Stimulated activated CD4-positive, alpha-beta T cell treated with anti-CD3 and anti-CD28 coated beads, Interleukin-4, amount 100 ng/mL, for 24 hours (primary cell): ENCODE measurements at regions not wholly inside any gene's neighbourhood (a gene's known extent, or its start where the extent isn't known, plus 50 kb on each side); places are given as distances from the start of the nearest gene placed in this dataset.
"Not testable (repeated sequence)": the region's sequence is repeated elsewhere in the genome, so short reads cannot be mapped to it uniquely, and the experiment has no call there.

Source experiments
- DNase-seq: peaks from one replicate; pipeline ENCODE4 v3.0.0-alpha.2; 2020

GRCh38 chr14:43360239-43360638 is 1146.8 kb downstream of the FSCB start:
- no peak for DNase-seq

- no peak for DNase-seq
These were observed 1147.8 kb downstream of the FSCB start for GRCh38 chr14:43359317-43359716.

GRCh38 chr14:43356979-43357545 is 1150.0 kb downstream of the FSCB start:
- no peak for DNase-seq

- no peak for DNase-seq
These were observed 1150.7 kb downstream of the FSCB start for GRCh38 chr14:43356382-43356781.

- DNase-seq = no peak
These were observed 1165.2 kb downstream of the FSCB start for GRCh38 chr14:43341921-43342320.

- DNase-seq = no peak
These were observed 1168.4 kb downstream of the FSCB start for GRCh38 chr14:43338713-43339112.

GRCh38 chr14:43336351-43336750 is 1170.7 kb downstream of the FSCB start:
- no peak for DNase-seq

GRCh38 chr14:43326501-43327407 is 1180.3 kb downstream of the FSCB start:
- DNase-seq = not testable (repeated sequence)

GRCh38 chr14:43316427-43316826 is 1190.7 kb downstream of the FSCB start:
- DNase-seq = no peak

- DNase-seq = no peak
These were observed 1193.4 kb downstream of the FSCB start for GRCh38 chr14:43313719-43314118.

- no peak for DNase-seq
These were observed 1198.5 kb downstream of the FSCB start for GRCh38 chr14:43308421-43309110.

GRCh38 chr14:43307836-43308235 is 1199.2 kb downstream of the FSCB start:
- DNase-seq = no peak

GRCh38 chr14:43306053-43306452 is 1201.0 kb downstream of the FSCB start:
- no peak for DNase-seq

GRCh38 chr14:43297794-43298193 is 1209.3 kb downstream of the FSCB start:
- DNase-seq = no peak

GRCh38 chr14:43296061-43296460 is 1211.0 kb downstream of the FSCB start:
- not testable (repeated sequence) for DNase-seq

GRCh38 chr14:43285575-43285974 is 1221.5 kb downstream of the FSCB start:
- DNase-seq = no peak

- no peak for DNase-seq
These were observed 1247.0 kb downstream of the FSCB start for GRCh38 chr14:43260056-43260455.

GRCh38 chr14:43258396-43258795 is 1248.7 kb downstream of the FSCB start:
- no peak for DNase-seq

GRCh38 chr14:43256996-43257395 is 1250.1 kb downstream of the FSCB start:
- not testable (repeated sequence) for DNase-seq

- no peak for DNase-seq
These were observed 1254.2 kb downstream of the FSCB start for GRCh38 chr14:43252866-43253265.

- no peak for DNase-seq
These were observed 1257.5 kb downstream of the FSCB start for GRCh38 chr14:43249591-43249990.

GRCh38 chr14:43249116-43249515 is 1258.0 kb downstream of the FSCB start:
- no peak for DNase-seq

GRCh38 chr14:43247877-43248276 is 1259.2 kb downstream of the FSCB start:
- no peak for DNase-seq

GRCh38 chr14:43244142-43244625 is 1262.9 kb downstream of the FSCB start:
- DNase-seq = no peak
